OCI-LY1 (cell line): ENCODE measurements at regions not wholly inside any gene's neighbourhood (a gene's known extent, or its start where the extent isn't known, plus 50 kb on each side); places are given as distances from the start of the nearest gene placed in this dataset.

Experiments used
- H2AFZ ChIP-seq: fragments of 200-600 bp; sonication (generic), shearing (Covaris generic); 2 replicates; pipeline ENCODE4 v1.6.0; 2014; ENCODE audit warnings: antibody characterized with exemption, mild to moderate bottlenecking, low read length
- H3F3A ChIP-seq: fragments of 200-600 bp; sonication (generic), shearing (Covaris generic); 2 replicates; pipeline ENCODE4 v1.6.0; 2014; ENCODE audit warnings: mild to moderate bottlenecking, antibody characterized with exemption, low read length, moderate library complexity; ENCODE audit not compliant: insufficient read depth
- H3K27ac ChIP-seq: fragments of 200-600 bp; sonication (generic); 2 replicates; pipeline ENCODE4 v1.5.1; 2014; ENCODE audit warnings: low read length, mixed run types, mild to moderate bottlenecking, low read depth; ENCODE audit not compliant: poor library complexity, severe bottlenecking
- H3K27me3 ChIP-seq: fragments of 200-600 bp; sonication (generic); 2 replicates; pipeline ENCODE4 v1.6.0; 2014; ENCODE audit warnings: antibody characterized with exemption, mild to moderate bottlenecking, low read length, moderate library complexity; ENCODE audit not compliant: insufficient read depth
- H3K36me3 ChIP-seq: fragments of 200-600 bp; sonication (generic); 2 replicates; pipeline ENCODE4 v1.6.1; 2014; ENCODE audit warnings: mild to moderate bottlenecking, antibody characterized with exemption, low read length, moderate library complexity, mixed read lengths; ENCODE audit not compliant: insufficient read depth
- H3K4me1 ChIP-seq: fragments of 200-600 bp; sonication (generic); 2 replicates; pipeline ENCODE4 v1.5.1; 2014; ENCODE audit warnings: mild to moderate bottlenecking, low read length, moderate library complexity; ENCODE audit not compliant: insufficient read depth, severe bottlenecking
- H3K4me2 ChIP-seq: fragments of 200-600 bp; sonication (generic), shearing (Covaris generic); 2 replicates; pipeline ENCODE4 v1.6.1; 2014; ENCODE audit warnings: low read length
- H3K4me3 ChIP-seq: fragments of 200-600 bp; sonication (generic); 2 replicates; pipeline ENCODE4 v1.5.1; 2014; ENCODE audit warnings: low read length, low read depth, mild to moderate bottlenecking, mixed read lengths; ENCODE audit not compliant: poor library complexity, severe bottlenecking
- H3K79me2 ChIP-seq: fragments of 200-600 bp; shearing (Covaris generic); 2 replicates; pipeline ENCODE4 v1.6.1; 2016; ENCODE audit warnings: mixed run types, low read length, mixed read lengths; ENCODE audit not compliant: insufficient read depth
- H3K9ac ChIP-seq: fragments of 200-600 bp; sonication (generic), shearing (Covaris generic); 2 replicates; pipeline ENCODE4 v1.6.1; 2014; ENCODE audit warnings: mild to moderate bottlenecking, low read length, mixed read lengths
- H3K9me2 ChIP-seq: fragments of 200-600 bp; sonication (generic), shearing (Covaris generic); 2 replicates; pipeline ENCODE4 v1.6.1; 2014; ENCODE audit warnings: low read depth, mild to moderate bottlenecking, low read length, mixed read lengths
- H3K9me3 ChIP-seq: fragments of 200-600 bp; shearing (Covaris generic); 2 replicates; pipeline ENCODE4 v1.6.1; 2014; ENCODE audit warnings: low read length, mixed read lengths
- H4K20me1 ChIP-seq: fragments of 200-600 bp; sonication (generic), shearing (Covaris generic); 2 replicates; pipeline ENCODE4 v1.6.0; 2016; ENCODE audit warnings: mild to moderate bottlenecking, low read length; ENCODE audit not compliant: insufficient read depth
- CTCF ChIP-seq: fragments of 200-600 bp; sonication (generic), shearing (Covaris generic); IDR thresholded peaks from 2 replicates; pipeline ENCODE4 v1.5.1; 2017; ENCODE audit warnings: mild to moderate bottlenecking, antibody characterized with exemption, low read length, moderate library complexity, mixed read lengths
- EZH2 ChIP-seq: fragments of 200-600 bp; sonication (generic), shearing (Covaris generic); IDR thresholded peaks from 2 replicates; pipeline ENCODE4 v1.8.0; 2017; ENCODE audit warnings: borderline replicate concordance, mixed run types, mild to moderate bottlenecking, antibody characterized with exemption, low read length, moderate library complexity, mixed read lengths

GRCh38 chr6:93035756-93036155 lies 383.6 kb downstream of the EPHA7 start:
- H3K4me3 ChIP-seq = no peak overlapping the region
- no peaks in the 10 kb centered on the region for H3K79me2 ChIP-seq
- no peak overlapping the region for H3K9ac ChIP-seq
- H3K9me2 ChIP-seq = no peaks in the 10 kb centered on the region
- no peaks in the 10 kb centered on the region for H3K36me3 ChIP-seq
- no peaks in the 10 kb centered on the region for H3K4me1 ChIP-seq
- H3K9me3 ChIP-seq = 0 out of 2 replicates have a peak, but pooled peaks cover 3% of the 10 kb centered on the region
- no peak overlapping the region for H2AFZ ChIP-seq
- TF ChIP-seq EZH2 (no peak), CTCF (no peak)
- H3F3A ChIP-seq = no peaks in the 10 kb centered on the region
- no peak overlapping the region for H3K4me2 ChIP-seq
- H4K20me1 ChIP-seq = no peaks in the 10 kb centered on the region
- H3K27me3 ChIP-seq = no peaks in the 10 kb centered on the region
- no peak overlapping the region for H3K27ac ChIP-seq

- TF ChIP-seq CTCF (no peak), EZH2 (no peak)
- Histone ChIP-seq H2AFZ (no peak overlapping the region), H4K20me1 (no peaks in the 10 kb centered on the region), H3K27me3 (no peaks in the 10 kb centered on the region), H3K9me3 (no peaks in the 10 kb centered on the region), H3K9me2 (no peaks in the 10 kb centered on the region), H3K36me3 (no peaks in the 10 kb centered on the region), H3K9ac (no peak overlapping the region), H3K79me2 (no peaks in the 10 kb centered on the region), H3K27ac (no peak overlapping the region), H3K4me2 (no peak overlapping the region), H3K4me3 (no peak overlapping the region), H3F3A (no peaks in the 10 kb centered on the region), H3K4me1 (peaks cover 5% of the 10 kb centered on the region)
Measured at GRCh38 chr6:93021235-93021915, 398.0 kb downstream of the EPHA7 start.

- no peak overlapping the region for H3K9ac ChIP-seq
Measured at GRCh38 chr6:93017626-93018025, 401.7 kb downstream of the EPHA7 start.

More at GRCh38 chr6:93017626-93018025, 401.7 kb downstream of the EPHA7 start:
- no peak overlapping the region for H3K4me3 ChIP-seq
- no peaks in the 10 kb centered on the region for H3K27me3 ChIP-seq
- H3F3A ChIP-seq = no peaks in the 10 kb centered on the region
- H3K4me2 ChIP-seq = no peak overlapping the region
- TF ChIP-seq EZH2 = no peak
- TF ChIP-seq CTCF = no peak; the same call in 1 of the 2 replicates
- H3K27ac ChIP-seq = no peak overlapping the region
- H2AFZ ChIP-seq = no peak overlapping the region
- H4K20me1 ChIP-seq = no peaks in the 10 kb centered on the region
- no peaks in the 10 kb centered on the region for H3K79me2 ChIP-seq
- H3K36me3 ChIP-seq = no peaks in the 10 kb centered on the region
- H3K9me2 ChIP-seq = no peaks in the 10 kb centered on the region
- peaks cover 5% of the 10 kb centered on the region for H3K4me1 ChIP-seq
- no peaks in the 10 kb centered on the region for H3K9me3 ChIP-seq
